Skeletal muscle cell (primary cell): ENCODE measurements at regions not wholly inside any gene's neighbourhood (a gene's known extent, or its start where the extent isn't known, plus 50 kb on each side); places are given as distances from the start of the nearest gene placed in this dataset.
"Not testable (repeated sequence)": the region's sequence is repeated elsewhere in the genome, so short reads cannot be mapped to it uniquely, and the experiment has no call there.

Source experiments
- DNase-seq: peaks from one replicate; pipeline ENCODE4 v3.0.0-alpha.2; 2010; ENCODE audit warnings: low read depth
- H3K4me3 ChIP-seq: 2 replicates; pipeline ENCODE4 v1.5.1; 2011; ENCODE audit warnings: low read depth, mild to moderate bottlenecking, control low read depth, low read length, moderate library complexity

GRCh38 chr2:185583058-185583816 lies 155.4 kb upstream of the FSIP2 start:
- H3K4me3 ChIP-seq = no peak overlapping the region
- DNase-seq = peak; percentile 59

GRCh38 chr2:185585165-185585564 lies 153.4 kb upstream of the FSIP2 start:
- H3K4me3 ChIP-seq, DNase-seq: not testable (repeated sequence)

- H3K4me3 ChIP-seq, DNase-seq: not testable (repeated sequence)
Measured at GRCh38 chr2:185591276-185591675, 147.3 kb upstream of the FSIP2 start.

GRCh38 chr2:185607945-185608344 lies 130.7 kb upstream of the FSIP2 start:
- DNase-seq = no peak
- H3K4me3 ChIP-seq = no peak overlapping the region

- H3K4me3 ChIP-seq = no peak overlapping the region
- DNase-seq = no peak
Measured at GRCh38 chr2:185608799-185609198, 129.8 kb upstream of the FSIP2 start.

GRCh38 chr2:185610301-185610700 lies 128.3 kb upstream of the FSIP2 start:
- no peak overlapping the region for H3K4me3 ChIP-seq
- no peak for DNase-seq

- no peak overlapping the region for H3K4me3 ChIP-seq
- DNase-seq = peak; percentile 41
Measured at GRCh38 chr2:185618625-185619024, 120.0 kb upstream of the FSIP2 start.

GRCh38 chr2:185625604-185626003 lies 113.0 kb upstream of the FSIP2 start:
- no peak for DNase-seq
- no peak overlapping the region for H3K4me3 ChIP-seq

GRCh38 chr2:185628985-185629384 lies 109.6 kb upstream of the FSIP2 start:
- DNase-seq = no peak
- no peak overlapping the region for H3K4me3 ChIP-seq

- H3K4me3 ChIP-seq = no peak overlapping the region
Measured at GRCh38 chr2:185633621-185634020, 105.0 kb upstream of the FSIP2 start.

GRCh38 chr2:185638771-185639170 lies 99.8 kb upstream of the FSIP2 start:
- no peak overlapping the region for H3K4me3 ChIP-seq
- no peak for DNase-seq

More at GRCh38 chr2:185633621-185634020, 105.0 kb upstream of the FSIP2 start:
- DNase-seq = no peak

- H3K4me3 ChIP-seq = no peak overlapping the region
- no peak for DNase-seq
Measured at GRCh38 chr2:185640588-185640987, 98.0 kb upstream of the FSIP2 start.

GRCh38 chr2:185643434-185643833 lies 95.2 kb upstream of the FSIP2 start:
- no peak overlapping the region for H3K4me3 ChIP-seq
- no peak for DNase-seq

GRCh38 chr2:185644828-185645227 lies 93.8 kb upstream of the FSIP2 start:
- DNase-seq = peak; percentile 17

GRCh38 chr2:185645529-185645928 lies 93.1 kb upstream of the FSIP2 start:
- DNase-seq = no peak
- no peak overlapping the region for H3K4me3 ChIP-seq

More at GRCh38 chr2:185644828-185645227, 93.8 kb upstream of the FSIP2 start:
- H3K4me3 ChIP-seq = no peak overlapping the region

GRCh38 chr2:185658750-185659149 lies 79.9 kb upstream of the FSIP2 start:
- DNase-seq = no peak
- H3K4me3 ChIP-seq = no peak overlapping the region

GRCh38 chr2:185663811-185664210 lies 74.8 kb upstream of the FSIP2 start:
- no peak overlapping the region for H3K4me3 ChIP-seq
- DNase-seq = no peak

- no peak overlapping the region for H3K4me3 ChIP-seq
- DNase-seq = no peak
Measured at GRCh38 chr2:185664384-185664783, 74.2 kb upstream of the FSIP2 start.

- H3K4me3 ChIP-seq = no peak overlapping the region
- no peak for DNase-seq
Measured at GRCh38 chr2:185665251-185665814, 73.3 kb upstream of the FSIP2 start.

GRCh38 chr2:185667452-185667851 lies 71.2 kb upstream of the FSIP2 start:
- H3K4me3 ChIP-seq = no peak overlapping the region
- DNase-seq = no peak

- no peak for DNase-seq
- no peak overlapping the region for H3K4me3 ChIP-seq
Measured at GRCh38 chr2:185668710-185669109, 69.9 kb upstream of the FSIP2 start.
